ENCODE measurements at regions not wholly inside any gene's neighbourhood (a gene's known extent, or its start where the extent isn't known, plus 50 kb on each side); places are given as distances from the start of the nearest gene placed in this dataset.

- intact Hi-C loops (cut with micrococcal nuclease) = no loop called here
- no peak for TF ChIP-seq CTCF (IDR thresholded peaks at IDR 0.05; ENCODE audit: borderline replicate concordance)
Observed at GRCh38 chr6:62626661-62627060, 340.6 kb upstream of the KHDRBS2 start.

GRCh38 chr6:62623846-62624532 is 338.0 kb upstream of the KHDRBS2 start:
- no peaks in the 10 kb centered on the region for H3K27me3 ChIP-seq (ENCODE audit: low read depth)
- no peak for DNase-seq
- no peaks in the 10 kb centered on the region for H3K36me3 ChIP-seq
- no peak overlapping the region for H3K27ac ChIP-seq (replicated peaks)
- no peaks in the 10 kb centered on the region for H3K9me3 ChIP-seq (replicated peaks)
- intact Hi-C loops (cut with micrococcal nuclease) = no loop called here
- no peaks in the 10 kb centered on the region for H3K4me1 ChIP-seq
- no peak overlapping the region for H3K4me3 ChIP-seq
- TF ChIP-seq CTCF (IDR thresholded peaks at IDR 0.05; ENCODE audit: borderline replicate concordance) = no peak

More at GRCh38 chr6:62626661-62627060, 340.6 kb upstream of the KHDRBS2 start:
- Histone ChIP-seq H3K27ac (replicated peaks) (no peak overlapping the region), H3K36me3 (no peaks in the 10 kb centered on the region), H3K4me1 (no peaks in the 10 kb centered on the region), H3K4me3 (no peak overlapping the region), H3K27me3 (ENCODE audit: low read depth) (no peaks in the 10 kb centered on the region), H3K9me3 (replicated peaks) (no peaks in the 10 kb centered on the region)
- no peak for DNase-seq

DNA sequence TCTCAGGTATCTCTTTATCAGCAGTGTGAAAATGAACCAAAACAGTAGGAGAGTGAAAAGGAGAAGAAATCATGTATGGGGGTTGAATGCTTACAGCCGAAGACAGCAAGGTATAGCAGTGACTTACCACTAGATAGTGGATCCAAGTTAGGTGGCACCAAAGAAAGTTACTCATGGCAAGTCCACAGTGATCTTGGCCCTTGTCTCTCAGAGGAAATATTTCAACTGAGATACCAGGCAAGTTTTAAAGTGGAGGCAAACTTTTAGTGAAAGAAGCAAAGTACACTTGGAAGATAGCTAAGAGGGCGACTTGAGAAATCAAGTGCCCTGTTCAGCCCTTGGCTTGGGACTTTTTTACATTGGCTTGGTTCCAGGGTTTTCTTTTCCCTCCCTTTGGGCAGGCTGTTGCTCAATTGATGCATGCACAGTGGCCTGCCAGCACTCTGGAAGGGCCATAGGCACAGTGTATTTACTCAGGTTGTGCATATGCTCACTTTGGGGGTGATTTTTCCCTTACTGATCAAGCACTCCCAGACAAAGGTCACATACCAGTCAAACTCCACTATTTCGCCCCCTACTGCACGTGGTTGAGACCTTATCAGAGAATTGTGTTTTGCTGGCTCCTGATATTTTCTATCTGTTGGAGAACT is 329.5 kb upstream of the KHDRBS2 start:
- Histone ChIP-seq H3K36me3 (no peaks in the 10 kb centered on the region), H3K9me3 (replicated peaks) (peaks cover 23% of the 10 kb centered on the region), H3K27me3 (ENCODE audit: low read depth) (no peaks in the 10 kb centered on the region), H3K27ac (replicated peaks) (no peak overlapping the region), H3K4me1 (no peaks in the 10 kb centered on the region), H3K4me3 (no peak overlapping the region)
- intact Hi-C loops (cut with micrococcal nuclease) = no loop called here
- no peak for DNase-seq
- no peak for TF ChIP-seq CTCF (IDR thresholded peaks at IDR 0.05; ENCODE audit: borderline replicate concordance)

DNA sequence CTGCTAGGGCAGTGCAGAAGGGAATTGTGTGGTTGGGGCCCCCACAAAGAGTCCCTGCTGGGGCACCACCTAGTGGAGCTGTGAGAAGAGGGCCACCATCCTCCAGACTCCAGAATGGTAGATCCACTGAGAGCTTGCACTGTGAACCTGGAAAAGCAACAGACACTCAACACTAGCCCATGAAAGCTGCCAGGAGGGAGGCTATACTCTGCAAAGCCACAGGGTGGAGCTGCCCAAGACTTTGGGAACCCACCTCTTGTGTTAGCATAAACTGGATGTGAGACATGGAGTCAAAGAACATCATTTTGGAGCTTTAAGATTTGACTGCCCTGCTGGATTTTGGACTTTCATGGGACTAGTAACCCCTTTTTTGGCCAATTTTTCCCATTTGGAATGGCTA is 328.4 kb upstream of the KHDRBS2 start:
- intact Hi-C loops (cut with micrococcal nuclease) = no loop called here

DNA sequence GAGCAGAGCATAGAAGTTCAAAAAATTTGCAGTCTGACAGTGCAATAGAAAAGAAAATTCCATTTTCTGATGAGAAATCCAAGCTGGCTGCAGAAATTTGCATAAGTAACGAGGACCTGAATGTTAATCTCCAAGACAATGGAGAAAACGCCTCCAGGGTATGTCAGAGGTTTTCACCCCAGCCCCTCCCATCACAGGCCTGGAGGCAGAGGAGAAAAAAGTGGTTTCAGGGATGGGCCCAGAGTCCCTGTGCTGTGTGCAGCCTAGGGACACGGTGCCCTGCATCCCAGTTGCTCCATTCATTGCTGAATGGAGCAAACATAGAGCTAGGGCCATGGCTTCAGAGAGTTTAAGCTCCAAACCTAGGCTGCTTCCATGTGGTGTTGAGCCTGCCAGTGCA is 327.9 kb upstream of the KHDRBS2 start:
- H3K27ac ChIP-seq (replicated peaks) = no peak overlapping the region
- H3K4me3 ChIP-seq = no peak overlapping the region
- TF ChIP-seq CTCF (IDR thresholded peaks at IDR 0.05; ENCODE audit: borderline replicate concordance) = no peak
- no peaks in the 10 kb centered on the region for H3K4me1 ChIP-seq
- H3K36me3 ChIP-seq = no peaks in the 10 kb centered on the region
- no peaks in the 10 kb centered on the region for H3K27me3 ChIP-seq (ENCODE audit: low read depth)
- intact Hi-C loops (cut with micrococcal nuclease) = no loop called here
- DNase-seq = no peak
- H3K9me3 ChIP-seq (replicated peaks) = peaks cover 35% of the 10 kb centered on the region

More for the DNA sequence above, 328.4 kb upstream of the KHDRBS2 start:
- Histone ChIP-seq H3K4me1 (no peaks in the 10 kb centered on the region), H3K27ac (replicated peaks) (no peak overlapping the region), H3K27me3 (ENCODE audit: low read depth) (no peaks in the 10 kb centered on the region), H3K9me3 (replicated peaks) (peaks cover 33% of the 10 kb centered on the region), H3K4me3 (no peak overlapping the region), H3K36me3 (no peaks in the 10 kb centered on the region)
- DNase-seq = no peak
- TF ChIP-seq CTCF (IDR thresholded peaks at IDR 0.05; ENCODE audit: borderline replicate concordance) = no peak

All from left ventricle myocardium inferior (tissue), 1 donor.